Neuronal stem cell (in vitro differentiated cells): ENCODE measurements at regions not wholly inside any gene's neighbourhood (a gene's known extent, or its start where the extent isn't known, plus 50 kb on each side); places are given as distances from the start of the nearest gene placed in this dataset.
"Not testable (repeated sequence)": the region's sequence is repeated elsewhere in the genome, so short reads cannot be mapped to it uniquely, and the experiment has no call there.

ENCODE experiments used
- DNase-seq: peaks from one replicate; pipeline ENCODE4 v3.0.0-alpha.2; 2013; ENCODE audit warnings: low spot score
- H2AFZ ChIP-seq: one replicate; pipeline ENCODE4 v1.6.1; 2013; ENCODE audit warnings: mild to moderate bottlenecking, low read length, inconsistent platforms
- H2AK5ac ChIP-seq: 2 replicates; pipeline ENCODE4 v1.6.1; 2013; ENCODE audit warnings: low read depth, mild to moderate bottlenecking, inconsistent platforms, low read length, moderate library complexity, mixed read lengths
- H2BK120ac ChIP-seq: 2 replicates; pipeline ENCODE4 v1.6.1; 2013; ENCODE audit warnings: low read depth, mild to moderate bottlenecking, inconsistent platforms, low read length, moderate library complexity, mixed read lengths
- H2BK12ac ChIP-seq: one replicate; pipeline ENCODE4 v1.6.1; 2013; ENCODE audit warnings: low read length, inconsistent platforms
- H2BK15ac ChIP-seq: 2 replicates; pipeline ENCODE4 v1.6.1; 2013; ENCODE audit warnings: mild to moderate bottlenecking, low read length, inconsistent platforms, mixed read lengths
- H2BK5ac ChIP-seq: one replicate; pipeline ENCODE4 v1.6.1; 2013; ENCODE audit warnings: inconsistent platforms, mild to moderate bottlenecking, low read length, moderate library complexity
- H3K14ac ChIP-seq: one replicate; pipeline ENCODE4 v1.6.1; 2013; ENCODE audit warnings: low read length, inconsistent platforms
- H3K18ac ChIP-seq: 2 replicates; pipeline ENCODE4 v1.6.1; 2013; ENCODE audit warnings: low read length, inconsistent platforms
- H3K23ac ChIP-seq: 2 replicates; pipeline ENCODE4 v1.6.1; 2013; ENCODE audit warnings: low read depth, mild to moderate bottlenecking, mixed read lengths, low read length, inconsistent platforms; ENCODE audit not compliant: poor library complexity
- H3K27ac ChIP-seq: replicated peaks from 3 replicates; pipeline ENCODE4 v1.5.1; 2013; ENCODE audit warnings: low read length, inconsistent platforms
- H3K27me3 ChIP-seq, 3 experiments: 2 replicates each; pipeline ENCODE4 v1.6.1; 2013; ENCODE audit warnings: low read length in 3 of 3, mild to moderate bottlenecking in 2 of 3, inconsistent platforms in 1 of 3, low read depth in 1 of 3, mixed read lengths in 1 of 3, moderate library complexity in 1 of 3; ENCODE audit not compliant: control insufficient read depth in 3 of 3, insufficient read depth in 3 of 3
- H3K36me3 ChIP-seq, 2 donors: replicated peaks in 1 of 2; 2 replicates each; pipeline ENCODE4 v1.6.1; 2013; ENCODE audit warnings: low read length in 2 of 2; ENCODE audit not compliant: control insufficient read depth in 2 of 2, insufficient read depth in 2 of 2
- H3K4ac ChIP-seq: 2 replicates; pipeline ENCODE4 v1.6.1; 2013; ENCODE audit warnings: inconsistent platforms, mild to moderate bottlenecking, low read length, moderate library complexity
- H3K4me1 ChIP-seq, 2 donors: 1 replicate in 1 of 2; 2 replicates in 1 of 2; pipeline ENCODE4 v1.6.1; 2013; ENCODE audit warnings: low read length in 2 of 2, low read depth in 1 of 2; ENCODE audit not compliant: control insufficient read depth in 2 of 2, insufficient read depth in 1 of 2
- H3K4me2 ChIP-seq: one replicate; pipeline ENCODE4 v1.6.1; 2013; ENCODE audit warnings: mild to moderate bottlenecking, low read length, inconsistent platforms; ENCODE audit not compliant: insufficient read depth, poor library complexity, severe bottlenecking
- H3K4me3 ChIP-seq, 2 donors: 2 replicates each; pipeline ENCODE4 v1.5.1; 2013; ENCODE audit warnings: low read length in 2 of 2, mild to moderate bottlenecking in 2 of 2, inconsistent platforms in 1 of 2, moderate library complexity in 1 of 2
- H3K79me1 ChIP-seq: one replicate; pipeline ENCODE4 v1.6.1; 2013; ENCODE audit warnings: low read depth, mild to moderate bottlenecking, inconsistent platforms, low read length, moderate library complexity
- H3K9ac ChIP-seq: one replicate; pipeline ENCODE4 v1.6.1; 2013; ENCODE audit warnings: mild to moderate bottlenecking, low read depth, low read length, inconsistent platforms; ENCODE audit not compliant: poor library complexity
- H3K9me3 ChIP-seq, 2 donors: replicated peaks in 1 of 2; 2 replicates each; pipeline versions ENCODE3 to v1.6.1; 2013; ENCODE audit warnings: low read length in 2 of 2, mild to moderate bottlenecking in 2 of 2, inconsistent platforms in 1 of 2, low read depth in 1 of 2, mixed read lengths in 1 of 2, moderate library complexity in 1 of 2; ENCODE audit not compliant: control insufficient read depth in 2 of 2, insufficient read depth in 1 of 2
- H4K8ac ChIP-seq: one replicate; pipeline ENCODE4 v1.6.1; 2013; ENCODE audit warnings: low read depth, mild to moderate bottlenecking, inconsistent platforms, low read length, moderate library complexity
- H4K91ac ChIP-seq: one replicate; pipeline ENCODE4 v1.6.1; 2013; ENCODE audit warnings: low read length, low read depth, mild to moderate bottlenecking, inconsistent platforms; ENCODE audit not compliant: poor library complexity
- WGBS, 2 donors: extraction: QIAGEN DNeasy Blood & Tissue Kit; methylation state at CpG; one replicate each; pipeline ENCODE4 v1.1.7; 2013; ENCODE audit warnings: missing lambda C conversion rate in 2 of 2, mixed read lengths in 1 of 2; ENCODE audit not compliant: insufficient read length in 2 of 2, insufficient replicate concordance in 1 of 2; ENCODE audit errors: extremely low coverage in 2 of 2; 5-methylcytosine and 5-hydroxymethylcytosine counted together

DNA sequence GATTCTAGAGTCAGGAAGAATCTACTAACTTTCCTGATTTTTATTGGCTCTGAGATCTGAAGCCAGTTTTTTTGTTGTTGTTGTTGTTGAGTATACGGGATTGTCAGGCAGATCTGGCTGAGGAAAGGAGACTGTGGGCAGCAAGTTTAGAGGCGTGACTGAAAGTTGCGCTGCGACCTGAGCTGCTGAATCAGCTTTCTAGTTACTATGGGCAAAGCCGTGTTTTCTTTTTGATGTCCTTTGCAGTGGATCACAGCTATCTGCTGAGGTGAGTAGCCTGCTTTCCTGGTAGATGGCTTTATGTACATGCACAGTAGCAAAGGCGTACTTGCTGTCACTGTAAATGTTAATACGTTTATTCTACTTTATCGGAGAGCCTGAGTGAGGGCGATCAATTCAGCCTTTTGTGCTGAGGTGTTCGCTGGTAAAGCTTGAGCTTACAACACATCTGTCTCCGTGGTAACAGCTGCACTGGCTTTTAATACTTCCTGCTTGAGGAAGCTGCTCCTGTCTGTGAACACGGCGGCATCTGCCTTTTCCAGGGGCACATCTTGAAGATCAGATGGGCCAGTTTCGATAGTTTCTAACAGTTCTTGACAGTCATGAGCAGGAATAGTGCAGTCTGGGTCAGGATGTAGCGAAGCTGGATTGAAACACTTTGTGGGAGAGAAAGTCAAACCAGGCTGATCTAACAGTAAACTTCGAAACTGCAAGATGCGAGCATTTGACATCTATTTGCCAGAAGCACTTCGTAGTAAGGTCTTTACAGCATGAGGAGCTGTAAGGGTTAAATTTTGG is 118.9 kb downstream of the UNC93B1 start:
- not testable (repeated sequence) for H2AK5ac ChIP-seq, H2BK15ac ChIP-seq, H3K14ac ChIP-seq, H4K91ac ChIP-seq, H3K23ac ChIP-seq, H3K79me1 ChIP-seq, H3K18ac ChIP-seq, DNase-seq, H3K4ac ChIP-seq, H3K4me3 ChIP-seq, H3K4me2 ChIP-seq, H3K9ac ChIP-seq, H4K8ac ChIP-seq, H3K27ac ChIP-seq, H3K36me3 ChIP-seq, H2BK120ac ChIP-seq, H2BK12ac ChIP-seq, H2AFZ ChIP-seq, H2BK5ac ChIP-seq, H3K27me3 ChIP-seq, H3K9me3 ChIP-seq, H3K4me1 ChIP-seq
- no CpG with 5 or more reads among the region's 18 CpGs for WGBS, 2 donors

GRCh38 chr11:67884073-67884757 is 119.7 kb downstream of the UNC93B1 start:
- H2AK5ac ChIP-seq, H2BK5ac ChIP-seq, H3K4me3 ChIP-seq, H3K4me2 ChIP-seq, DNase-seq, H3K4me1 ChIP-seq, H3K27me3 ChIP-seq, H4K8ac ChIP-seq, H3K79me1 ChIP-seq, H2AFZ ChIP-seq, H2BK120ac ChIP-seq, H3K9me3 ChIP-seq, H3K4ac ChIP-seq, H2BK12ac ChIP-seq, H2BK15ac ChIP-seq, H4K91ac ChIP-seq, H3K18ac ChIP-seq, H3K36me3 ChIP-seq, H3K27ac ChIP-seq, H3K14ac ChIP-seq, H3K9ac ChIP-seq, H3K23ac ChIP-seq: not testable (repeated sequence)
- WGBS, 2 donors, result no CpG with 5 or more reads among the region's 13 CpGs

DNA sequence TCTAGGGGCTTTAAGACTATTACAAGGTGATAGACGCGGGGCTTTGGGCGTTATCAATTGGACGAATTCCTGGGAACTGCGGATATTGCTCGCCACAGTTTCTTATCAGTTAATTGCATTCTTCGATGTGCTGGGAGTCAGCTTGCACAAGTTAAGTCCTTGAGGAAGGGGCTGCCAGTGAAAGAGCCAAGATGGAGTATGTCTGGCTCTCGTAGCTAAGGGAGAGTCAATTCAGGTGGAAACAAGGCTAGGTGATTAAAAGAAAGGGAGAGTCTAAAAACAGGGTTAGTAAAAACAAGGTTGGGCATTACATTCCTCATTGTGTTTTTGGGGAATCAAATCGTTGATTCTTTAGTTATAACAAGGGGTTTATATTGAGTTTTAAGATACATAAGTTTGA is 121.6 kb downstream of the UNC93B1 start:
- H3K4me3 ChIP-seq, H3K27me3 ChIP-seq, H2BK15ac ChIP-seq, H4K91ac ChIP-seq, H3K4ac ChIP-seq, H2BK120ac ChIP-seq, DNase-seq, H3K23ac ChIP-seq, H3K18ac ChIP-seq, H4K8ac ChIP-seq, H2BK12ac ChIP-seq, H2AK5ac ChIP-seq, H3K36me3 ChIP-seq, H2BK5ac ChIP-seq, H3K9me3 ChIP-seq, H3K27ac ChIP-seq, H3K9ac ChIP-seq, H3K14ac ChIP-seq, H3K4me2 ChIP-seq, H2AFZ ChIP-seq, H3K4me1 ChIP-seq, H3K79me1 ChIP-seq: not testable (repeated sequence)
- WGBS, 2 donors, result no CpG with 5 or more reads among the region's 9 CpGs

- H3K4me2 ChIP-seq, H3K4me3 ChIP-seq, H2AK5ac ChIP-seq, H3K79me1 ChIP-seq, H4K8ac ChIP-seq, H2BK15ac ChIP-seq, H3K36me3 ChIP-seq, DNase-seq, H3K9me3 ChIP-seq, H2BK120ac ChIP-seq, H3K14ac ChIP-seq, H3K23ac ChIP-seq, H2BK5ac ChIP-seq, H3K18ac ChIP-seq, H3K4me1 ChIP-seq, H3K27me3 ChIP-seq, H3K4ac ChIP-seq, H4K91ac ChIP-seq, H2BK12ac ChIP-seq, H2AFZ ChIP-seq, H3K27ac ChIP-seq, H3K9ac ChIP-seq: not testable (repeated sequence)
- no CpG with 5 or more reads among the region's 10 CpGs for WGBS, 2 donors
These were observed 122.1 kb downstream of the UNC93B1 start for GRCh38 chr11:67881836-67882235.
